K562 (cell line): ENCODE measurements at regions not wholly inside any gene's neighbourhood (a gene's known extent, or its start where the extent isn't known, plus 50 kb on each side); places are given as distances from the start of the nearest gene placed in this dataset.

Experiments used
- ATAC-seq: fragments of 200-7000 bp; cut with Tn5 transposase; 3 replicates; pipeline ENCODE4 v1.9.1; 2020; ENCODE audit warnings: moderate library complexity
- BruUV-seq: library from RNA; stranded (reverse); fragments of 400-500 nt; replicated peaks from 2 replicates; lab custom pipeline; 2021; lab: Mats Ljungman, UMichigan
- CTCF ChIA-PET: fragments of 300-600 bp; formaldehyde crosslinking; extraction: SDS; loops from one replicate; lab custom pipeline; 2021; ENCODE audit warnings: low intra/inter-chr PET ratio; lab: Yijun Ruan, JAX
- POLR2A ChIA-PET: fragments of 300-600, 350-650 bp; sonication (Branson Sonifier 250); formaldehyde crosslinking; extraction: SDS; loops from one replicate; lab custom pipeline; 2021; ENCODE audit warnings: antibody characterized with exemption, inconsistent platforms; lab: Yijun Ruan, JAX
- DNase-seq, 4 experiments: peaks; one replicate each; pipeline versions ENCODE4 v3.0.0 to v3.0.0-alpha.2; 2011 to 2018; ENCODE audit warnings: low spot score in 3 of 4, mixed read lengths in 3 of 4; ENCODE audit errors: extremely low read depth in 1 of 4
- FAIRE-seq: peaks from 2 replicates; lab custom pipeline; 2011; peaks lifted over from hg19 to GRCh38; lab: Jason Lieb, UNC
- H2AFZ ChIP-seq: 2 replicates; pipeline ENCODE4 v1.6.0; 2011; ENCODE audit warnings: low read depth, low read length, control low read depth, inconsistent platforms
- H3K27ac ChIP-seq: fragments of 200-600 bp; 3 replicates; pipeline ENCODE4 v1.8.0; 2011; ENCODE audit warnings: low read depth, mild to moderate bottlenecking, control low read depth, inconsistent platforms, low read length, moderate library complexity, mixed read lengths; ENCODE audit errors: extremely low read depth
- H3K27me3 ChIP-seq, 2 experiments: fragments of 300-600 bp in 1 of 2; 2 replicates in 1 of 2; 3 replicates in 1 of 2; pipeline versions ENCODE4 v1.6.0 to v1.8.0; 2011; ENCODE audit warnings: inconsistent platforms in 2 of 2, low read length in 2 of 2, mild to moderate bottlenecking in 1 of 2, mixed read lengths in 1 of 2, moderate library complexity in 1 of 2; ENCODE audit not compliant: control insufficient read depth in 2 of 2, insufficient read depth in 2 of 2
- H3K36me3 ChIP-seq: fragments of 300-600 bp; 3 replicates; pipeline ENCODE4 v1.8.0; 2011; ENCODE audit warnings: mild to moderate bottlenecking, low read length, inconsistent platforms; ENCODE audit not compliant: control insufficient read depth, insufficient read depth
- H3K4me1 ChIP-seq, 2 experiments: fragments of 200-600 bp in 1 of 2; replicated peaks in 1 of 2; 2 replicates in 1 of 2; 3 replicates in 1 of 2; pipeline versions ENCODE4 v1.5.1 to v1.8.0; 2011; ENCODE audit warnings: inconsistent platforms in 2 of 2, low read length in 2 of 2, mild to moderate bottlenecking in 1 of 2, mixed read lengths in 1 of 2, moderate library complexity in 1 of 2; ENCODE audit not compliant: control insufficient read depth in 2 of 2, insufficient read depth in 2 of 2
- H3K4me2 ChIP-seq: 2 replicates; pipeline ENCODE4 v1.6.1; 2011; ENCODE audit warnings: low read length, control low read depth, inconsistent platforms, mixed read lengths; ENCODE audit not compliant: insufficient read depth
- H3K4me3 ChIP-seq: fragments of 200-600 bp; sonication (generic), shearing (Covaris generic); 2 replicates; pipeline ENCODE4 v1.5.1; 2016; ENCODE audit warnings: control low read depth, inconsistent platforms
- H3K79me2 ChIP-seq: fragments of 200-600 bp; 3 replicates; pipeline ENCODE4 v1.8.0; 2011; ENCODE audit warnings: low read length, inconsistent platforms; ENCODE audit not compliant: control insufficient read depth, insufficient read depth
- H3K9ac ChIP-seq, 2 experiments: 2 replicates each; pipeline versions ENCODE4 v1.6.0 to v1.6.1; 2011; ENCODE audit warnings: low read depth in 2 of 2, low read length in 2 of 2, control low read depth in 1 of 2, inconsistent platforms in 1 of 2, mild to moderate bottlenecking in 1 of 2, mixed read lengths in 1 of 2; ENCODE audit not compliant: insufficient read depth in 1 of 2
- H3K9me1 ChIP-seq: one replicate; pipeline ENCODE4 v1.6.0; 2011; ENCODE audit warnings: inconsistent platforms, mild to moderate bottlenecking, low read length, moderate library complexity; ENCODE audit not compliant: control insufficient read depth, insufficient read depth
- H3K9me3 ChIP-seq: replicated peaks from 2 replicates; pipeline ENCODE4 v1.5.1; 2011; ENCODE audit warnings: low read depth, low read length, inconsistent platforms; ENCODE audit not compliant: control insufficient read depth, insufficient read depth
- H4K20me1 ChIP-seq: replicated peaks from 2 replicates; pipeline ENCODE4 v1.6.1; 2011; ENCODE audit warnings: low read length, inconsistent platforms, mixed read lengths; ENCODE audit not compliant: control insufficient read depth, insufficient read depth
- C11orf30 ChIP-seq: fragments of 450-650 bp; IDR thresholded peaks from 2 replicates; pipeline ENCODE4 v1.6.1; 2016; ENCODE audit warnings: low read depth, mild to moderate bottlenecking
- HMBOX1 ChIP-seq: sonication (generic); IDR thresholded peaks from 2 replicates; pipeline ENCODE4 v1.6.1; 2016
- MYBL2 ChIP-seq, 2 experiments: fragments of 450-650 bp in 1 of 2; sonication (generic) in 1 of 2; formaldehyde crosslinking in 1 of 2; IDR thresholded peaks; 2 replicates each; pipeline versions ENCODE4 v1.6.1 to v1.8.1; 2017 to 2022; ENCODE audit warnings: borderline replicate concordance in 1 of 2, inconsistent platforms in 1 of 2, low read depth in 1 of 2, mild to moderate bottlenecking in 1 of 2, missing genetic modification reagents in 1 of 2, moderate library complexity in 1 of 2
- NFATC3 ChIP-seq: fragments of 450-650 bp; IDR thresholded peaks from 2 replicates; pipeline ENCODE4 v1.6.1; 2017; ENCODE audit warnings: mild to moderate bottlenecking
- PATZ1 ChIP-seq: fragments of 250-450 bp; sonication (Bioruptor Pico); IDR thresholded peaks from 2 replicates; pipeline ENCODE4 v1.5.0; 2020; ENCODE audit warnings: mild to moderate bottlenecking, borderline replicate concordance
- TEAD2 ChIP-seq: fragments of 450-650 bp; IDR thresholded peaks from 2 replicates; pipeline ENCODE4 v1.6.1; 2016; ENCODE audit warnings: missing genetic modification characterization, control low read depth, missing compliant biosample characterization
- ZC3H11A ChIP-seq: IDR thresholded peaks from 2 replicates; pipeline ENCODE4 v1.6.1; 2012; ENCODE audit warnings: low read depth, low read length, improper control_type of control experiment
- ZNF280B ChIP-seq: fragments of 250-450 bp; sonication (Bioruptor Pico); IDR thresholded peaks from 2 replicates; pipeline ENCODE4 v1.5.1; 2021; ENCODE audit warnings: mild to moderate bottlenecking
- ZNF511 ChIP-seq: sonication (generic); formaldehyde crosslinking; IDR thresholded peaks from 2 replicates; pipeline ENCODE4 v1.8.0; 2022; ENCODE audit warnings: mild to moderate bottlenecking, missing genetic modification reagents
- ZNF586 ChIP-seq: fragments of 450-650 bp; formaldehyde crosslinking; conservative IDR thresholded peaks from 2 replicates; pipeline ENCODE4 v1.4.0; 2020; ENCODE audit warnings: mild to moderate bottlenecking, moderate library complexity
- in situ Hi-C: fragments of 300-500 bp; cut with MboI; formaldehyde crosslinking; loops from 4 replicates; pipeline ENCODE4 v1.15.0; 2018; ENCODE audit warnings: inconsistent platforms, mixed read lengths
- intact Hi-C: fragments of 100-400 bp; cut with micrococcal nuclease; formaldehyde crosslinking; loops from 2 replicates; pipeline ENCODE4 v1.14.2; 2022

- H3K9me1 ChIP-seq: no peaks in the 10 kb centered on the region
- no peak overlapping the region for H3K9ac ChIP-seq
- H3K27ac ChIP-seq: no peak overlapping the region
- no peak overlapping the region for H3K4me2 ChIP-seq
- no peaks in the 10 kb centered on the region for H3K79me2 ChIP-seq
- no peaks in the 10 kb centered on the region for H3K9me3 ChIP-seq
- in situ Hi-C loops: no loop called here
- TF ChIP-seq ZC3H11A (no peak), ZNF586 (CRISPR knock-in tag) (no peak), TEAD2 (tag) (no peak), HMBOX1 (no peak), NFATC3 (no peak), ZNF511 (CRISPR knock-in tag) (no peak), C11orf30 (no peak), ZNF280B (CRISPR knock-in tag) (no peak), MYBL2 (IDR thresholded peaks at IDR 0.05; ENCODE audit: low read depth) (no peak), MYBL2 (CRISPR knock-in tag; IDR thresholded peaks at IDR 0.05; ENCODE audit: borderline replicate concordance) (no peak), PATZ1 (CRISPR knock-in tag) (no peak)
- H2AFZ ChIP-seq: no peak overlapping the region
- H3K27me3 ChIP-seq: no peaks in the 10 kb centered on the region
- H3K4me3 ChIP-seq: no peak overlapping the region
- H4K20me1 ChIP-seq: no peaks in the 10 kb centered on the region
- BruUV-seq: no TSS peak
- DNase-seq: no peak
- H3K36me3 ChIP-seq: no peaks in the 10 kb centered on the region
- H3K4me1 ChIP-seq: no peaks in the 10 kb centered on the region
- intact Hi-C loops: no loop called here
- CTCF ChIA-PET: no interaction called here
- no peak for ATAC-seq
- FAIRE-seq: no peak
- POLR2A ChIA-PET: no interaction called here
Measured at GRCh38 chr14:85731186-85731585, 201.2 kb downstream of the FLRT2 start.
